Activated T-helper 2 cell treated with anti-CD3 and anti-CD28 coated beads, Interferon-gamma antibody, Interleukin-2, Interleukin-4, amounts not matched to agents 10 μg/mL and 5 μg/mL and 100 μg/mL, durations not matched to agents 14 hours and 24 hours and 36 hours (primary cell): ENCODE measurements at regions not wholly inside any gene's neighbourhood (a gene's known extent, or its start where the extent isn't known, plus 50 kb on each side); places are given as distances from the start of the nearest gene placed in this dataset.

Experiments
- DNase-seq: peaks from one replicate; pipeline ENCODE4 v3.0.0; 2021; ENCODE audit warnings: low spot score
- H3K27ac Mint-ChIP-seq: one replicate; pipeline ENCODE4 v1.8.0; 2021; ENCODE audit warnings: mixed read lengths
- H3K27me3 Mint-ChIP-seq: one replicate; pipeline ENCODE4 v1.8.0; 2021; ENCODE audit warnings: low read depth, mixed read lengths
- H3K36me3 Mint-ChIP-seq: one replicate; pipeline ENCODE4 v1.8.0; 2021; ENCODE audit warnings: low read depth, mixed read lengths
- H3K4me1 Mint-ChIP-seq: one replicate; pipeline ENCODE4 v1.8.0; 2021; ENCODE audit warnings: low read depth, mixed read lengths
- H3K4me3 Mint-ChIP-seq: one replicate; pipeline ENCODE4 v1.8.0; 2021; ENCODE audit warnings: low read depth, mild to moderate bottlenecking, moderate library complexity, mixed read lengths
- H3K9me3 Mint-ChIP-seq: one replicate; pipeline ENCODE4 v1.8.0; 2021; ENCODE audit warnings: mixed read lengths
- intact Hi-C: fragments of 100-400 bp; cut with micrococcal nuclease; formaldehyde crosslinking; loops from one replicate; pipeline ENCODE4 v1.15.1; 2023

DNA sequence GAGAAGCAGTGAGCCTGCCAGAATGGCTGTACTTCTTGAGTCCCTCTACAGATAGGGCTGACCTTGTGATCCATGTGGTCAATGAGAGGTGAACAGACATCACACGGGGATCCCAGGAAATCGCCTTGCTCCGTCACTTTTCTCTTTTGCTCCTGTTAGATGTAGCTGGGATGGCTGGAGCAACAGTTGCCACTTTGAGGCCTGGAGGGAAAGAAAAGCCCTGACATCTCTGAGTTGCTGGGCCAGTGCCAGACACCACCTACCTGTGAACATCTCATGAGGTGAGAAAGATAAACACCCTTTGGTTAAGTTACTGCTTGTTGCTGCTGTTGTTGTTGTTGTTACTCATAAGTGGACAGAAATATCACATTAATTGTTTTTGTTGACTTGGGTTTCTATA, 840.3 kb downstream of the TBC1D22A start:
- Mint-ChIP-seq H3K4me1 (no peaks in the 10 kb centered on the region), H3K36me3 (no peaks in the 10 kb centered on the region), H3K4me3 (no peak overlapping the region), H3K27me3 (no peaks in the 10 kb centered on the region), H3K27ac (no peak overlapping the region), H3K9me3 (no peaks in the 10 kb centered on the region)
- intact Hi-C loops = no loop called here
- no peak for DNase-seq

DNA sequence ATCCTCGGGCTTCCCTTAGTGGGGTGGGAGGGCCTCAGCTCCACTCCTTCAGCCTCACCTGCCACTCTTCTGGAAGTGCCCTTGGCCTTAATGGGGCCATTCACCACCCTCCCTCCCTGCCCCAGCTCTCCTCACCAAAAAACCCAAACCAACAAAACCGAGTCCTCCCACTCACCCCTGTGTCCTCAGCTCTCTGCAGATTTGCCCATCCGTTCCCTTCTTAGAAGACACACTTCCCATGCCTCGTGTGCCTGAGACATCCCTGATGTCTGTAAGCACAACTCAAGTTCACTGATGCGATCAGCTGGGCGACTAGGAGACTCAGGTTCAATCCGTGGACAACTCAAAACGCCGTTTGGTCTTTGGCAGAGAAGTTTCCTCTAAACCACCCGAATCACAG, 839.2 kb downstream of the TBC1D22A start:
- Mint-ChIP-seq H3K36me3 (no peaks in the 10 kb centered on the region), H3K9me3 (no peaks in the 10 kb centered on the region), H3K27me3 (no peaks in the 10 kb centered on the region), H3K27ac (no peak overlapping the region), H3K4me1 (no peaks in the 10 kb centered on the region), H3K4me3 (no peak overlapping the region)
- no peak for DNase-seq
- intact Hi-C loops = no loop called here

DNA sequence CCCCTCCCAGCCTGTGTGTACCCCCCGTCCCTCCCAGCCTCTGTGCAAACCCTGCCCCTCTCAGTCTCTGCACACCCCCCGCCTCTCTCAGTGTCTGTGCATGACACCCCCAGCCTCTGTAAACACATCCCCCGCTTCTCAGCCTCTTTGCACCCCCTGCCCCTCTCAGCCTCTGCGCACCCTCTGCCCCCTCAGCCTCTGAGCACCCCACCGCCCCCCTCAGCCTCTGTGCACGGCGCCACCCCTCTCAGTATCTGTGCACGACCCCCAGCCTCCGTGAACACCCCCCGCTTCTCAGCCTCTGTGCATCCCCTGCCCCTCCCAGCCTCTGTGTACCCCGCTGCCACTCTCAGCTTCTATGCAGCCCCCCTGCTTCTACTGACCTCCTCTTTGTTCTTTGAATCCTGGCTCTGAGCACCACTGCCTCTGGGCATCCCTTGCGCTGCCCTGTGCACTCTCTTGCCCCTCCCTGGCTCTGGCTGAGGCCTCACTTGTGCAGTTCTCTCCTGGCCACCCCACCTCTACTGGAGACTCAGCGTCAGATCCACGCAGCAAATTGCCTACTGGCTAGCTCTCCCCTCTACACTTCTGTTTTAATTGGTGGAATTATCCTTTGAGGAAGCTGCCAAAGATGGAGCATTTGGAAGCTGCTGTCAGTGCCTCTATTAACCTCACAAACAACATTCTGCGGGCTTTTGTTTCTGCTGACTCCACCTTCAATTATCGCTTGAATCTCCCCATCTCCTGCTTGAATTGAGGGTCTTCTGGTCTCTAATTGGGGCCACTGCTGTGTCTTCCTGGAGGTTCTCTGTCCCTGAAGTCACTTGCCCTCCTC, 838.6 kb downstream of the TBC1D22A start:
- Mint-ChIP-seq H3K36me3 (no peaks in the 10 kb centered on the region), H3K4me3 (no peak overlapping the region), H3K9me3 (no peaks in the 10 kb centered on the region), H3K4me1 (no peaks in the 10 kb centered on the region), H3K27ac (no peak overlapping the region), H3K27me3 (no peaks in the 10 kb centered on the region)
- intact Hi-C loops = no loop called here
- DNase-seq = no peak

GRCh38 chr22:47600281-47600680, 837.8 kb downstream of the TBC1D22A start:
- Mint-ChIP-seq H3K36me3 (no peaks in the 10 kb centered on the region), H3K27ac (no peak overlapping the region), H3K27me3 (no peaks in the 10 kb centered on the region), H3K4me3 (no peak overlapping the region), H3K4me1 (no peaks in the 10 kb centered on the region), H3K9me3 (no peaks in the 10 kb centered on the region)
- intact Hi-C loops = no loop called here
- no peak for DNase-seq

DNA sequence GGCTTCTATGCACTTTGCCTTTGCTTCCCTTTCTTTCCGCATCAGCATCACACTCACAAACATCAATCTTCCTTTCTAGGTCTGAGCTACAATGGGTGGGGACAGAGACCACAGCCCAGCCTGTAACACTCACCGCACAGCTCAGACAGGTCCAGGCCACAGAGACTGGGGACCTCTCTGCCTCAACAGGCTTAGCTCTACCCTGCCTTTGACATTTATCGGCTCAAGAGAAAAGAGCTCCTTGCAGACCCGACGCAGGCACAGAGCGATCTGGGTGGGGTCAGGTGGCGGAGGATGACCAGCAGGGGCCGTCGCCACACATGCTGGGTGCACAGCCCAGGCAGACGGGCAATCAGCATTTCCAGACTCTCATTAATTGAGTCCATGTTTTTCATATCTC, 837.3 kb downstream of the TBC1D22A start:
- no peak overlapping the region for H3K27ac Mint-ChIP-seq
- no peaks in the 10 kb centered on the region for H3K9me3 Mint-ChIP-seq
- no peaks in the 10 kb centered on the region for H3K36me3 Mint-ChIP-seq
- H3K4me3 Mint-ChIP-seq = no peak overlapping the region
- H3K27me3 Mint-ChIP-seq = no peaks in the 10 kb centered on the region
- intact Hi-C loops = no loop called here
- no peak for DNase-seq
- H3K4me1 Mint-ChIP-seq = no peaks in the 10 kb centered on the region

- DNase-seq = no peak
- H3K4me3 Mint-ChIP-seq = no peak overlapping the region
- no peaks in the 10 kb centered on the region for H3K36me3 Mint-ChIP-seq
- H3K4me1 Mint-ChIP-seq = no peaks in the 10 kb centered on the region
- H3K9me3 Mint-ChIP-seq = no peaks in the 10 kb centered on the region
- H3K27me3 Mint-ChIP-seq = no peaks in the 10 kb centered on the region
- no peak overlapping the region for H3K27ac Mint-ChIP-seq
- intact Hi-C loops = no loop called here
These were observed 836.4 kb downstream of the TBC1D22A start for GRCh38 chr22:47598864-47599263.

DNA sequence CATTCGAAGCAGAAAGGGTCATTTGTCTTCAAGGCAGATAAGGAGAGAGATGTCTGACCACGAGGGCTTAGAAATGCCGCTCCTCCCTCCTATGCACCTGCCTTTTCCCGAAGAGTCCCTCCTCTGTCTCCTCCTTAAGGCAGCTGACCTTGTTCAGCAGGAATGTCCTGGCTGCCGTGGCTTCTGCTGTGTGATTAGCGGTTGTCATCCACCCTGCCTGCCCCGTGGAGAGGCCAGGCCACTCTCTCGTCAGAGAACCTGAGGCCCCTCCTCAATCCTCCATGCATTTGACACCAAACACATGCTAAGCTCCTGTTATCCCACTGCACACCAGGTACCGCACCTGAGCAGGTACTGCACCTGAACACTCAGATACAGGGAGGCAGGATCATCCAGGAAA, 834.6 kb downstream of the TBC1D22A start:
- intact Hi-C loops = no loop called here
- H3K4me3 Mint-ChIP-seq = no peak overlapping the region
- H3K27me3 Mint-ChIP-seq = no peaks in the 10 kb centered on the region
- H3K27ac Mint-ChIP-seq = no peak overlapping the region
- no peaks in the 10 kb centered on the region for H3K9me3 Mint-ChIP-seq
- H3K4me1 Mint-ChIP-seq = no peaks in the 10 kb centered on the region
- H3K36me3 Mint-ChIP-seq = no peaks in the 10 kb centered on the region
- DNase-seq = no peak

DNA sequence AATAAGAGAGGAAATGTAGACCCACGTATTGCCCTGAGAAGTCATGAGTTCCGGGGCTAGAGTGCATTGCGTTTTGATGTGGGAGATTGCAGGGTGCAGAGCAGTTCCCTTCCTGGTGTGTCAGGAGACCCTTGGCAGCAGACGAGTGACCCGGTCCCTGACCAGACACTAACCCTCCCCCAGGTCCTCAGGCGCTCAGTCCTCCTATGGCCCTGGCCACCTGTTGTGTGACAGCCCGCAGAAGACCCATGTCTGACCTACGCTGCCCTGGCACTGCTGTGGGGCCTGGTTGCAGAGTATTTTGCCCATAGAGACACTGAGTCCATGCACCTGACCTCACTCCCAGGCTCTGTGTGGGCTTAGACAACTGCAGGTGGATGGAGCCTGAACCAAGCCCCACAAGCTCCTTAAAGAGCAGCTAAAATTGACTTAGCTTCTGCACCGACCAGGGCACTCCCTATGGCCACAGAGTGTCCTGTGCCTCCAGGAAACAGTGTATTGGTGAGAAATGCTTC, 833.8 kb downstream of the TBC1D22A start:
- no peak overlapping the region for H3K4me3 Mint-ChIP-seq
- H3K36me3 Mint-ChIP-seq = no peaks in the 10 kb centered on the region
- intact Hi-C loops = no loop called here
- H3K27ac Mint-ChIP-seq = no peak overlapping the region
- no peaks in the 10 kb centered on the region for H3K27me3 Mint-ChIP-seq
- no peaks in the 10 kb centered on the region for H3K9me3 Mint-ChIP-seq
- no peak for DNase-seq
- H3K4me1 Mint-ChIP-seq = no peaks in the 10 kb centered on the region

- no peak overlapping the region for H3K4me3 Mint-ChIP-seq
- H3K9me3 Mint-ChIP-seq = no peaks in the 10 kb centered on the region
- no peak overlapping the region for H3K27ac Mint-ChIP-seq
- intact Hi-C loops = no loop called here
- H3K36me3 Mint-ChIP-seq = no peaks in the 10 kb centered on the region
- H3K4me1 Mint-ChIP-seq = no peaks in the 10 kb centered on the region
- no peaks in the 10 kb centered on the region for H3K27me3 Mint-ChIP-seq
- no peak for DNase-seq
These were observed 832.5 kb downstream of the TBC1D22A start for GRCh38 chr22:47594836-47595521.

- Mint-ChIP-seq H3K36me3 (no peaks in the 10 kb centered on the region), H3K4me1 (no peaks in the 10 kb centered on the region), H3K27me3 (no peaks in the 10 kb centered on the region), H3K27ac (no peak overlapping the region), H3K9me3 (no peaks in the 10 kb centered on the region), H3K4me3 (no peak overlapping the region)
- intact Hi-C loops = no loop called here
- no peak for DNase-seq
These were observed 831.5 kb downstream of the TBC1D22A start for GRCh38 chr22:47593911-47594311.

DNA sequence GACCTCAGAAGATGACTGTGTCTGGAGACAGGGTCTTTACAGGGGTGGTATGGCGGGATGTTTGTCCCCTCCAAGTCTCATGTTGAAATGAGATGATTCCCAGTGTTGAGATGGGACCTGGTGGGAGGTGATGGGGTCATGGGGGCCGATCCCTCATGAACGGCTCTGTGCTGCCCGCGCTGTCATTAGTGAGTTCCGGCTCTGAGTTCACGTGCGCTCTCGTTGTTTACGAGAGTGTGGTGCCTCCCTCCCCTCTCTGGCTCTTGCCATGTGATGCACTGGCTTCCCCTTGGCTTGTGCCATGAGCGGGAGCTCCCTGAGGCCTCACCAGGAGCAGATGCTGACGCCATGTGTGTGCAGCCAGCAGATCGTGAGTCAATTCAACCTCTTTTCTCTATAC, 830.8 kb downstream of the TBC1D22A start:
- Mint-ChIP-seq H3K27ac (no peak overlapping the region), H3K27me3 (no peaks in the 10 kb centered on the region), H3K9me3 (no peaks in the 10 kb centered on the region), H3K4me3 (no peak overlapping the region), H3K4me1 (no peaks in the 10 kb centered on the region), H3K36me3 (no peaks in the 10 kb centered on the region)
- DNase-seq = no peak
- intact Hi-C loops = no loop called here

- no peaks in the 10 kb centered on the region for H3K36me3 Mint-ChIP-seq
- no peaks in the 10 kb centered on the region for H3K27me3 Mint-ChIP-seq
- intact Hi-C loops = no loop called here
- no peak for DNase-seq
- no peak overlapping the region for H3K27ac Mint-ChIP-seq
- H3K9me3 Mint-ChIP-seq = no peaks in the 10 kb centered on the region
- H3K4me1 Mint-ChIP-seq = no peaks in the 10 kb centered on the region
- no peak overlapping the region for H3K4me3 Mint-ChIP-seq
These were observed 830.3 kb downstream of the TBC1D22A start for GRCh38 chr22:47592791-47593190.

GRCh38 chr22:47591709-47592108, 829.3 kb downstream of the TBC1D22A start:
- Mint-ChIP-seq H3K36me3 (no peaks in the 10 kb centered on the region), H3K9me3 (no peaks in the 10 kb centered on the region), H3K27me3 (no peaks in the 10 kb centered on the region), H3K4me3 (no peak overlapping the region), H3K4me1 (no peaks in the 10 kb centered on the region), H3K27ac (no peak overlapping the region)
- no peak for DNase-seq
- intact Hi-C loops = no loop called here
